Parathyroid adenoma (tissue), 2 donors: ENCODE measurements at regions not wholly inside any gene's neighbourhood (a gene's known extent, or its start where the extent isn't known, plus 50 kb on each side); places are given as distances from the start of the nearest gene placed in this dataset.

Source experiments
- H2AFZ ChIP-seq: fragments of 300-600 bp; sonication (generic); one replicate; pipeline ENCODE4 v1.7.0; 2017; ENCODE audit warnings: antibody characterized with exemption, mild to moderate bottlenecking
- H3K27ac ChIP-seq: fragments of 300-600 bp; sonication (generic); one replicate; pipeline ENCODE4 v1.7.0; 2017
- H3K27me3 ChIP-seq: fragments of 300-600 bp; sonication (generic); one replicate; pipeline ENCODE4 v1.7.0; 2017; ENCODE audit warnings: low read length; ENCODE audit not compliant: control insufficient read depth, insufficient read depth
- H3K36me3 ChIP-seq: fragments of 300-600 bp; sonication (generic); one replicate; pipeline ENCODE4 v1.7.0; 2017; ENCODE audit warnings: low read length; ENCODE audit not compliant: control insufficient read depth, insufficient read depth
- H3K4me1 ChIP-seq: fragments of 300-600 bp; sonication (generic); one replicate; pipeline ENCODE4 v1.7.0; 2017; ENCODE audit warnings: control low read depth
- H3K4me2 ChIP-seq: fragments of 300-600 bp; sonication (generic); one replicate; pipeline ENCODE4 v1.7.0; 2017; ENCODE audit warnings: low read length
- H3K4me3 ChIP-seq: fragments of 300-600 bp; sonication (generic); one replicate; pipeline ENCODE4 v1.7.0; 2017; ENCODE audit warnings: low read depth, low read length
- H3K79me2 ChIP-seq: fragments of 300-600 bp; sonication (generic); one replicate; pipeline ENCODE4 v1.7.0; 2017; ENCODE audit warnings: control low read depth
- H3K9ac ChIP-seq: fragments of 300-600 bp; sonication (generic); one replicate; pipeline ENCODE4 v1.7.0; 2017; ENCODE audit warnings: mild to moderate bottlenecking
- H3K9me3 ChIP-seq: fragments of 300-600 bp; sonication (generic); one replicate; pipeline ENCODE4 v1.7.0; 2017; ENCODE audit warnings: low read length; ENCODE audit not compliant: control insufficient read depth
- CTCF ChIP-seq: fragments of 300-600 bp; sonication (generic); IDR thresholded peaks from one replicate; pipeline ENCODE4 v1.7.0; 2017; ENCODE audit warnings: antibody characterized with exemption, mild to moderate bottlenecking
- donor health status: primary hyperparathyroidism.

DNA sequence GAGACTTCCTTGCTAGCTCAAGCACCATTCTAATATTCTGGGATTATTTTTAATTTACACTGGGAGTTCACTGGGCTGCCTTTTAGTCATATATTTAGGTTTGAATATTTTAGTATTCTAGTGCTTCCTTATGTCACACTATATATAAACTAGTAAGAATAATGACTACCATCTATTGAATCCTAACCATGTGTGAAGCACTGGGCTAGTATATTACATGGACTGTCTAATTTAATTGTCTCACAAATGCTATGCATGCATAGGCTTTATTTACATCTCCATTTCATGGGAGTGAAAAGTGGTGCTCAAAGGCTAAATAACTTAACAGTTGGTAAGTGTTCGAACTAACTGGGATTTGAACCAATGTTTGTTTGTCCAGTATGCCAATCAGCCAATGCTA lies 272.4 kb downstream of the RND3 start:
- H3K4me2 ChIP-seq, result no peak overlapping the region
- no peaks in the 10 kb centered on the region for H3K4me1 ChIP-seq
- H3K27me3 ChIP-seq, result no peaks in the 10 kb centered on the region
- H3K9ac ChIP-seq, result no peak overlapping the region
- TF ChIP-seq CTCF, result no peak
- no peaks in the 10 kb centered on the region for H3K79me2 ChIP-seq
- no peak overlapping the region for H2AFZ ChIP-seq
- H3K36me3 ChIP-seq, result no peaks in the 10 kb centered on the region
- no peak overlapping the region for H3K27ac ChIP-seq
- H3K4me3 ChIP-seq, result no peak overlapping the region
- H3K9me3 ChIP-seq, result peaks cover 2% of the 10 kb centered on the region

DNA sequence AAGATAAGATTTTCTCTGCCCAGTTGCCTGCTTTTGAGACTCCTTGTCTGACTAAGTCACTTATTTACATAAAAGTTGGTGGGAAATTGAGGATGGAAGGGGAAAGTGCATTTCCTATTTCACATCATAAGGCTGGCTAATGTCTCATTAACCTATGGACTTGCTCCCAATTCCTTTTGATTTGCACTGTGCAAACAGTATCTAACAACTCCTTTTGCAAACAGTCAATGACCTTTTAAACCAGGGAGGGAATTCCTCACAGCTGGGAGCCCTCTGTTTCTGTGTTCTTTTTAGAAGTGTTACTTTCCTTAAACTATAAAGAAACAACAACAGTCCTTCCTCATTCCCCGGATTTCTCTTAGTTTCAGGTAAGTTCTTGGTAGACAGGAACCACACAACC lies 272.8 kb downstream of the RND3 start:
- TF ChIP-seq CTCF, result no peak
- Histone ChIP-seq H2AFZ (no peak overlapping the region), H3K27ac (no peak overlapping the region)

GRCh38 chr2:150212722-150213171 lies 274.7 kb downstream of the RND3 start:
- Histone ChIP-seq H3K27me3 (no peaks in the 10 kb centered on the region), H3K9me3 (peaks cover 2% of the 10 kb centered on the region), H2AFZ (no peak overlapping the region), H3K4me2 (no peak overlapping the region), H3K9ac (no peak overlapping the region), H3K79me2 (no peaks in the 10 kb centered on the region), H3K4me1 (no peaks in the 10 kb centered on the region), H3K27ac (no peak overlapping the region), H3K4me3 (no peak overlapping the region), H3K36me3 (no peaks in the 10 kb centered on the region)
- TF ChIP-seq CTCF, result no peak

More for the DNA sequence above, 272.8 kb downstream of the RND3 start:
- Histone ChIP-seq H3K9me3 (peaks cover 2% of the 10 kb centered on the region), H3K27me3 (no peaks in the 10 kb centered on the region), H3K4me3 (no peak overlapping the region), H3K4me1 (no peaks in the 10 kb centered on the region), H3K4me2 (no peak overlapping the region), H3K9ac (no peak overlapping the region), H3K79me2 (no peaks in the 10 kb centered on the region), H3K36me3 (no peaks in the 10 kb centered on the region)

- no peak overlapping the region for H3K27ac ChIP-seq
- H2AFZ ChIP-seq, result no peak overlapping the region
- H3K9ac ChIP-seq, result no peak overlapping the region
- no peaks in the 10 kb centered on the region for H3K9me3 ChIP-seq
- no peaks in the 10 kb centered on the region for H3K79me2 ChIP-seq
- H3K4me1 ChIP-seq, result no peaks in the 10 kb centered on the region
- H3K4me2 ChIP-seq, result no peak overlapping the region
- no peaks in the 10 kb centered on the region for H3K36me3 ChIP-seq
- no peak overlapping the region for H3K4me3 ChIP-seq
- no peaks in the 10 kb centered on the region for H3K27me3 ChIP-seq
- no peak for TF ChIP-seq CTCF
Measured at GRCh38 chr2:150211164-150211631, 276.3 kb downstream of the RND3 start.

GRCh38 chr2:150209746-150210145 lies 277.7 kb downstream of the RND3 start:
- Histone ChIP-seq H3K27ac (no peak overlapping the region), H3K36me3 (no peaks in the 10 kb centered on the region), H3K4me2 (no peak overlapping the region), H3K79me2 (no peaks in the 10 kb centered on the region), H2AFZ (no peak overlapping the region), H3K4me3 (no peak overlapping the region), H3K4me1 (no peaks in the 10 kb centered on the region), H3K9me3 (no peaks in the 10 kb centered on the region), H3K9ac (no peak overlapping the region), H3K27me3 (no peaks in the 10 kb centered on the region)
- no peak for TF ChIP-seq CTCF
